CD4-positive, alpha-beta T cell treated with Interferon gamma for 1 hour (primary cell): ENCODE measurements at regions not wholly inside any gene's neighbourhood (a gene's known extent, or its start where the extent isn't known, plus 50 kb on each side); places are given as distances from the start of the nearest gene placed in this dataset.
"Not testable (repeated sequence)": the region's sequence is repeated elsewhere in the genome, so short reads cannot be mapped to it uniquely, and the experiment has no call there.

Experiments used
- DNase-seq: peaks from one replicate; pipeline ENCODE4 v3.0.0-alpha.2; 2020

DNA sequence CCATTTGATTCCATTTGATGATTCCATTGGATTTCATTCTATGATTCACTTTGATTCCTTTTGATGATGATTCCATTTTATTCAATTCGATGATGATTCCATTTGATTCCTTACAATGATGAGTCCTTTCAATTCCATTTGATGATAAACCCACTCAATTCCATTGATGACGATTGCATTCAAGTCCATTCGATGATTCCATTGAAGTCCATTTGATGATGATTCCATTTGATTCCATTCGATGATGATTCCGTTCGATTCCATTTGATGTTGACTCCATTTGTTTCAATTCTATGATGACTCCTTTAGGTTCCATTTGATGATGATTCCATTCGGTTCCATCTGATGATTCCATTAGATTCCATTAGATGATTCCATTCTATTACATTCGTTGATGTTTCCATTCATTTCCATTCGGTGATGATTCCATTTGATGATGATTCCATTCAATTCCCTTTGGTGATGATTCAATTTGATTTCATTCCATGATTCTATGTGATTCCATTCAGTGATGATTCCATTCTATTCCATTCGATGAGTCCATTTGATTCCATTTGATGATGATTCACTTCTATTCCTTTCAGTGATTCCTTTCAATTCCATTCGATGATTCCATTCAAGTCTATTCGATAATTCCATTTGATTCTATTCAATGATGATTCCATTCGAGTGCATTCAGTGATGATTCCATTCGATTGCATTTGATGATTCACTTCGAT lies 1106.0 kb downstream of the RPIA start:
- no peak for DNase-seq

DNA sequence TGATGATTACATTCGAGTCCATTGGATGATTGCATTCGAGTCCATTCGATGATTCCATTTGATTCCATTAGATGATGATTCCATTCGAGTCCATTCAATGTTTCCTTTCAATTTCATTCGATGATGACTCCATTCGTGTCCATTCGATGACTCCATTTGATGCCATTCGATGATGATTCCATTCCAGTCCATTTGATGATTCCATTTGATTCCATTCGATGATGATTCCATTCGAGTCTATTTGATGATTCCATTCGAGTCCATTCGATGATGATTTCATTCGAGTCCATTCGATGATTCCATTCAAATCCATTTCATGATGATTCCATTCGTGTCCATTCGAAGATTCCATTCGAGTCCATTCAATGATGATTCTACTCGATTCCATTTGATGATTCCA lies 1109.7 kb downstream of the RPIA start:
- not testable (repeated sequence) for DNase-seq

DNA sequence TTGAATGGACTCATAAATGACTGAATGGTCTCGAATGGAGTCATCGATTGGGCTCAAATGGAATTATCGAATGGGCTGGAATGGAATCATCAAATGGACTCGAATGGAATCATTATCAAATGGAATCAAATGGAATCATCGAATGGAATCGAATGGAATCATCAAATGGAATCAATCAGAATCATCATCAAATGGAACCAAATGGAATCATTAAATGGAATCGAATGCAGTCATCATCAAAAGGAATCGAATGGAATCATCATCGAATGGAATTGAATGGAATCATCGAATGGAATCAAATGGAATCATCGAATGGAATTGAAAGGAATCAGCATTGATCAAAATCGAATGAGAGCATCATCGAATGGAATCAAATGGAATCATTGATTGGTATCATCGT lies 1114.9 kb downstream of the RPIA start:
- DNase-seq, result not testable (repeated sequence)

DNA sequence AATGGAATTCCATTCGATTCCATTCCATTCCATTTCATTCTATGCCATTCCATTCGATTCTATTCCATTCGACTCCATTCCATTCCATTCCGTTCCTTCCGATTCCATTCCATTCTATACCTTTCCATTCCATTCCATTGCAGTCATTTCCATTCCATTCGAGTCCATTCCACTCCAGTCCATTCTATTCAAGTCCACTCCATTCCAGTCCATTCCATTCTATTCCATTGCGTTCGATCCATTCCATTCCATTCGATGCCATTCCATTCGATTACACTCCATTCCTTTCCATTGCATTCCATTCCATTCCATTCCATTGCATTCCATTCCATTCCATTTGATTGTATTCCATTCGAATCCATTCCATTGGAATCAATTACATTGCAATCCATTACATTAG lies 1119.8 kb downstream of the RPIA start:
- no peak for DNase-seq

DNA sequence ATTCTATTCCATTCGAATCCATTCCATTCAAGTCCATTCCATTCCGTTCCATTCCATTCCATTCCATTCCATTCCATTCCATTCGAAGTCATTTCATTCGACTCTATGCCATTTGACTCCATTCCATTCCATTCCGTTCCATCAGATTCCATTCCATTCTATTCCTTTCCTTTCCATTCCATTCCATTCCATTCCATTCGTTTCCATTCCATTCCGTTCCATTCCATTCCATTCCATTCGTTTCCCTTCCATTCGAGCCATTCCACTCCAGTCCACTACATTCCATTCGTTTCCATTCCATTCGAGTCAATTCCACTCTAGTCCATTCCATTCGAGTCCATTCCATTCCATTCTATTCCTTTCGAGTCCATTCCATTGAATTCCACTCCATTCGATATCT lies 1120.4 kb downstream of the RPIA start:
- not testable (repeated sequence) for DNase-seq

DNA sequence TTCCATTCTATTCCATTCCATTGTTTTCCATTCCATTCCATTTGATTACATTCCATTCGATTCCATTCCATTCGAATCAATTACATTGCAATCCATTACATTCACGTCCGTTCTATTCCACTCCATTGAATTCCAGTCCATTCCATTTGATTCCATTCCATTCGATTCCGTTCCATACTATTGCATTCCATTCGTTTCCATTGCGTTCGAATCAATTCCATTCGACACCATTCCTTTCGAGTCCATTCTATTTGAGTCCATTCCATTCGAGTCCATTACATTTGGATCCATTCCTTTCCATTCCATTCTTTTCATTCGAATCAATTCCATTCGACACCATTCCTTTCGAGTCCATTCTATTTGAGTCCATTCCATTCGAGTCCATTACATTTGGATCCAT lies 1122.9 kb downstream of the RPIA start:
- not testable (repeated sequence) for DNase-seq

DNA sequence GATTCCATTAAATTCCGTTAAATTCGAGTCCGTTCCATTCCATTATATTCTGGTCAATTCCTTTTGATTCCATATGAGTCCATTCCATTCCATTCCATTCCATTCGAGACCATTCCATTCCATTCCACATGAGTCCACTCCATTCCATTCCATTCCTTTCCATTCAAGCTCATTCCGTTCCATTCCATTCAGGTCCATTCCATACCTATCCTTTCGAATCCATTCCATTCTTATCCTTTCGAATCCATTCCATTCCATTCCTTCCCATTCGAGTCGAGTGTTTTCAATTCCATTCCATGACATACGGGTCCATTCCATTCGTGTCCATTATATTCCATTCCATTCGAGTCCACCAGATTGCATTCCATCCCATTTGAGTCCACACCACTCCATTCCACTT lies 1127.4 kb downstream of the RPIA start:
- no peak for DNase-seq

DNA sequence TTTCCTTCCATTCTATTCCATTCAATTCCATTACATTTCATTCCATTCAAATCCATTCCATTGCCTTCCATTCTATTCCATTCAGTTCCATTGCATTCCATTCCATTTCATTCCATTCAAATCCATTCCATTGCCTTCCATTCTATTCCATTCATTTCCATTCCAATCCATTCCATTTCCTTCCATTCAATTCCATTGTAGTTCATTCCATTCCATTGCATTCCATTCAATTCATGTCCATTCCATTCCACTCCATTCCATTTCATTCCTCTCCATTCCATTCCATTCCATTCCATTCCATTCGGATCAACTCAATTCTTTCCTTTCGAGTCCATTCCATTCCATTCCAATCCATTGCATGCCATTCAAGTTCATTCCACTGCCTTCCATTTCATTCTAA lies 1128.3 kb downstream of the RPIA start:
- DNase-seq, result no peak

DNA sequence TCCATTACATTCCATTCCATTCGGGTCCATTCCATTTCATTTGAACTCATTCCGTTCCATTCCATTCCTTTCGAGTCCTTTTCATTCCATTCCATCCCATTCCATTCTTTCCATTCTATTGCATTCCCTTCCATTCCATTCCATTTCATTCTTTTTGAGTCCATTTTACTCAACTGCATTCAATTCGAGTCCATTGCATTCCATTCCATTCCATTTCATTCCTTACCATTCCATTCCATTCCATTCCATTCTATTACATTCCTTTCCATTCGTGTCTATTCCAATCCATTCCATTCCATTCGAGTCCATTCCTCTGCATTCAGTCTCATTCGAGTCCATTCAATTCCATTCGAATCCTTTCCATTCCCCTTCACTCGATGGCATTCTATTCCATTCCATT lies 1128.8 kb downstream of the RPIA start:
- DNase-seq, result no peak

DNA sequence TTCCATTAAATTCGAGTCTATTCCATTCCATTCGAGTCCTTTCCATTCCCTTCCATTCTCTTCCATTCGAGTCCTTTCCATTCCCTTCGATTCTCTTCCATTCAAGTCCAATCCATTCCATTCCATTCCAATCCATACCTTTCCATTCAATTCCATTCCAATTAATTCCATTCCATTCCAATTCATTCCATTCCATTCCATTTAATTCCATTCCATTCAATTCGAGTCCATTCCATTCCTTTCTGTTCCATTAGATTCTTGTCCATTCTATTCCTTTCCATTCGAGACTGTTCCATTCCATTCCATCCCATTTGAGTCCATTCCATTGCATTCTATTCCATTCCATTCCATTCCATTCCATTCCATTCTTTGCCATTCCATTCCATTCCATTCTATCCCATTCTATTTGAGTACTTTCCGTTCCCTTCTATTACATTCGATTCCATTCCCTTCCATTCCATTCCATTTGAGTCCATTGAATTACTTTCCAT lies 1130.0 kb downstream of the RPIA start:
- no peak for DNase-seq

DNA sequence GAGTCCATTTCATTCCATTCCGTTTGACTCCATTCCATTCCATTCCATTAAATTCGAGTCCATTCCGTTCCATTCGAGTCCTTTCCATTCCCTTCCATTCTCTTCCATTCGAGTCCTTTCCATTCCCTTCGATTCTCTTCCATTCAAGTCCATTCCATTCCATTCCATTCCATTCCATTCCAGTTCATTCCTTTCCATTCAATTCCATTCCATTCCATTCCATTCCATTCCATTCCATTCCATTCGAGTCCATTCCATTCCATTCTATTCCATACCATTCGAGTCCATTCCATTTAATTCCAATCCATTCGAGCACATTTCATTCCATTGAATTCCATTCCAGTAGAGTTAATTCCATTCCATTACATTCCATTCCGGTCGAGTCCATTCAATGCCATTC lies 1130.9 kb downstream of the RPIA start:
- not testable (repeated sequence) for DNase-seq

DNA sequence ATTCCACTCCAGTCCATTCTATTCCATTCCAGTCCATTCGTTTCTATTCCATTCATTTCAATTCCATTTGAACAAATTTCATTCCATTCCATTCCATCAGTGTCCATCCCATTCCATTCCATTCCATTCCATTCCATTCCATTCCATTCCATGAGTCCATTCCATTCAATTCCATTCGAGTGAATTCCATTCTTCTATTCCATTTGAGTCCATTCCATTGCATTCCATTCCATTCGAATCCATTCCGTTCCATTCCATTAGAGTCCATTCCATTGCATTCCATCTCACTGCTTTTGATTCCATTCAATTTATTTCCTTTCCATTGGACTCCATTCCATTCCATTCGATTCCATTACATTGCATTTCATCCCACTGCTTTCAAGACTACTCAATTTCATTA lies 1132.1 kb downstream of the RPIA start:
- DNase-seq, result no peak

DNA sequence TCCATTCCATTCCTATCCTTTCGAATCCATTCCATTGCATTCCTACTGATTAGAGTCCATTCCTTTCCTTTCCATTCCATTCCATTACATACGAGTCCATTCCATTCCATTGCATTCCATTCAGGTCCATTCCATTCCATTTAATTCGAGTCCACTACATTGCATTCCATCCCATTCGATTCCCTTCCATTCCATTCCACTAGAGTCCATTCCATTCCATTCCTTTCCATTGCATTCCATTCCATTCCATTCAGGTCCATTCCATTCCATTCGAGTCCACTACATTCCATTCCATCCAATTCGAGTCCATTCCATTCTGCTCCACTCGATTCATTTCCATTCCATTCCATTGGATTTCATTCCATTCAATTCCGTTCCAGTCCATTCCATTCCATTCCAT lies 1133.6 kb downstream of the RPIA start:
- no peak for DNase-seq

DNA sequence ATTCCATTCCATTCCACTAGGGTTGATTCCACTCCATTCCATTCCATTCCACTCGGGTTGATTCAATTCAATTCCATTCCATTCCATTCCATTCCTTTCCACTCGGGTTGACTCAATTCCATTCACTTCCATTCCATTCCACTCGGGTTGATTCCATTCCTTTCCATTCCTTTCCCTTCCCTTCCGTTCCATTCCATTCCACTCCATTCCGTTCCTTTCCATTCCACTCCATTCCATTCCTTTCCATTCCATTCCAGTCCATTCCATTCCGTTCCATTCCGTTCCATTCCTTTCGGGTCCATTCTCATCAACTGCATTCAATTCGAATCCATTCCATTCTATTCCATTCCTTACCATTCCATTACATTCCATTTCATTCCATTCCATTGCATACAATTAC lies 1135.3 kb downstream of the RPIA start:
- not testable (repeated sequence) for DNase-seq

DNA sequence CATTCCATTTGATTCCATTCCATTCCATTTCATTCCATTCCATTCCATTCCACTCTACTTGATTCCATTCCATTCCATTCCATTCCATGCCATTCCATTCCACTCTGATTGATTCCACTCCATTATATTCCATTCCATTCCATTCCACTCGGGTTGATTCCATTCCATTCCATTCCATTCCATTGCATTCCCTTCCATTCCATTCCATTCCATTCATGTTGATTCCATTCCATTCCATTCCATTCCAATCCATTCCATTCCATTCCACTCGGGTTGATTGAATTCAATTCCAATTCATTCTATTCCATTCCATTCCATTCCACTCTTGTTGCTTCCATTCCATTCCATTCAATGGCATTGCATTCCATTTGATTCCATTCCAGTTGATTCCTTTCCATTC lies 1136.4 kb downstream of the RPIA start:
- not testable (repeated sequence) for DNase-seq

DNA sequence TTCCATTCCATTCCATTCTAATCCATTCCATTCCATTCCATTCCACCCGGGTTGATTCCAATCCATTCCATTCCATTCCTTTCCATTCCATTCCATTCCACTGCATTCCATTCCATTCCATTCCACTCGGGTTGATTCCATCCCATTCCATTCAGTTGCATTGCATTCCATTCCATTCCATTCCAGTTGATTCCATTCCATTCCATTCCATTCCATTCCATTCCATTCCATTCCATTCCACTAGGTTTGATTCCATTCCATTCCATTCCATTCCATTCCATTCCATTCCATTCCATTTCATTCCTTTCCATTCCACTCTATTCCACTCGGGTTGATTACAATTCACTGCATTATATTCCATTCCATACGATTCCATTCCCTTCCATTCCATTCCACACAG lies 1136.9 kb downstream of the RPIA start:
- DNase-seq, result not testable (repeated sequence)

DNA sequence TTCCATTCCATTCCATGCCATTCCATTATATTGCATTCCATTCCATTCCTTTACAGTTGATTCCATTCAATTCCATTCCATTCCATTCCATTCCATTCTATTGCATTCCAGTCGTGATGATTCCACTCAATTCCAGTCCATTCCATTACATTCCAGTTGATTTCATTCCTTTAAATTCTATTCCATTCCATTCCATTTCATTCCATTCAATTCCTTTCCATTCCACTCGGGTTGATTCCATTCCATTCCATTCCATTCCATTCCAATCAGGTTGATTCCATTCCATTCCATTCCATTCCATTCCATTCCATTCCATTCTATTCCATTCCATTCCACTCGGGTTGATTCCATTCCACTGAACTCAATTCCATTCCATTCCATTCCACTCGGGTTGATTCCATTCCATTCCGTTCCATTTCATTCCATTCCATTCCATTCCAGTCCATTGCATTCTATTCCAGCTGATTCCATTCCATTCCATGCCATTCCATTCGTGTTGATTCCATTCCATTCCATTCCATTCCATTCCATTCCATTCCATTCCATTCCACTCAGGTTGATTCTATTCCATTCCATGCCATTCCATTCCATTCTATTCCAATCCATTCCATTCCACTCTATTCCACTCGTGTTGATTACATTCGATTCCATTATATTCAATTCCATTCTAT lies 1137.6 kb downstream of the RPIA start:
- DNase-seq, result not testable (repeated sequence)

DNA sequence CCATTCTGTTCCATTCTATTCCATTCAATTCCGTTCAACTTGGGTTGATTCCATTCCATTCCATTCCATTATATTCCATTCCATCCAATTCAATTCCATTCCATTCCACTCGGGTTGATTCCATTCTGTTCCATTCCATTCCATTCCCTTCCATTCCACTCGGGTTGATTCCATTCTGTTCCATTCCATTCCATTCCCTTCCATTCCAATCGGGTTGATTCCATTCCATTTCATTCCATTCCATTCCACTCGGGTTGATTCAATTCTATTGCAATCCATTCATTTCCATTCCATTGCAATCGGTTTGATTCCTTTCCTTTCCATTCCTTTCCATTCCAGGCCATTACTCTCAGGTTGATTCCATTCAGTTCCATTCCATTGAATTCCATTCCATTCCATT lies 1138.4 kb downstream of the RPIA start:
- DNase-seq, result no peak

DNA sequence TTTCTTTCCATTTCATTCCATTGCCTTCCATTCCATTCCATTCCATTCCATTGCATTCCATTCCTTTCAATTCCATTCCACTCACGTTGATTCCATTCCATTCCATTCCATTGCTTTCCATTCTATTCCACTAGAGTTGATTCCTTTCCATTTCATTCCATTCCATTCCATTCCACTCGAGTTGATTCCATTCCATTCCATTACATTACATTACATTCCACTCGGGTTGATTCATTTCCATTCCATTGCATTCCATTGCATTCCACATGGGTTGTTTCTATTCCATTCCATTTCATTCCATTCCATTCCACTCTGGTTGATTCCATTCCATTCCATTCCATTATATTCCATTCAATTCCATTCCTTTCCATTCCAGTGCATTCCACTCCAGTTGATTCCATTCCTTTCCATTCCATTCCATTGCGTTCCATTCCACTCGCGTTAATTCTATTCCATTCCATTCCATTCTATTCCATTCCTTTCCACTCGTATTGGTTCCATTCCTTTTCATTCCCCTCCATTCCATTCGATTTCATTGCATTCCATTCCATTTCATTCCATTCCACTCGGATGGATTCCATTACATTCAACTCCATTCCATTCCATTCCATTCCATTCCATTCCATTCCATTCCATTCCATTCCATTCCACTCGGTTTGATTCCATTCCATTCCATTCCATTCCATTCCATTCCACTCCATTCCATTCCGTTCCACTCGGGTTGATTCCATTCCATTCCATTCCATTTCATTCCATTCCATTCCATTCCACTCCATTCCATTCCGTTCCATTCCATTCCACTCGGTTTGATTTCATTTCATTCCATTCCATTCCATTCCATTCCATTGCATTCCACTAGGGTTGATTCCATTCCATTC lies 1139.1 kb downstream of the RPIA start:
- DNase-seq, result not testable (repeated sequence)

DNA sequence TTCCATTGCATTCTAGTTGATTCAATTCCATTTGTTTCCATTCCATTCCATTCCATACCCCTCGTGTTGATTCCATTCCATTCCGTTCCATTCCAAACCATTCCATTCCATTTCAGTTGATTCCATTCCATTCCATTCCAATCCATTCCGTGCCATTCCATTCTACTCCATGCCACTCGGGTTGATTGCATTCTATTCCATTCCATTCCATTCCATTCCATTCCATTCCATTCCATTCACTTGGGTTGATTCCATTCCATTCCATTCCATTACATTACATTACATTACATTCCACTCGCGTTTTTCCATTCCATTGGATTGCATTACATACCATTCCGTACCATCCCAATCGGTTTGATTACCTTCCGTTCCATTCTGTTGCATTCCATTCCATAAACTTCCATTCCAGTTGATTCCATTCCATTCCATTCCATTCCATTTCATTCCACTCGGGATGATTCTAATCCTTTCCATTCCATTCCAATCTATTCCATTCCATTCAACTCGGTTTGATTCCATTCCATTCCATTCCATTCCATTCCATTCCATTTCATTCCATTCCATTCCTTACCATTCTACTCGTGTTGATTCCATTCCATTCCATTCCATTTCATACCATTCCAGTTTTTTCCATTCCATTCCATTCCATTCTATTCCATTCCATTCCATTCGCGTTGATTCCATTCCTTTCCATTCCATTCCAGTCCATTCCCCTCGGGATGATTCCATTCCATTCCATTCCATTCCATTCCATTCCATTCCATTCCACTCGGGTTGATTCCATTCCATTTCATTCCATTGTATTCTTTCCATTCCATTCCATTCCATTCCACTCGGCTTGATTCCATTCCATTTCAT lies 1140.4 kb downstream of the RPIA start:
- no peak for DNase-seq

DNA sequence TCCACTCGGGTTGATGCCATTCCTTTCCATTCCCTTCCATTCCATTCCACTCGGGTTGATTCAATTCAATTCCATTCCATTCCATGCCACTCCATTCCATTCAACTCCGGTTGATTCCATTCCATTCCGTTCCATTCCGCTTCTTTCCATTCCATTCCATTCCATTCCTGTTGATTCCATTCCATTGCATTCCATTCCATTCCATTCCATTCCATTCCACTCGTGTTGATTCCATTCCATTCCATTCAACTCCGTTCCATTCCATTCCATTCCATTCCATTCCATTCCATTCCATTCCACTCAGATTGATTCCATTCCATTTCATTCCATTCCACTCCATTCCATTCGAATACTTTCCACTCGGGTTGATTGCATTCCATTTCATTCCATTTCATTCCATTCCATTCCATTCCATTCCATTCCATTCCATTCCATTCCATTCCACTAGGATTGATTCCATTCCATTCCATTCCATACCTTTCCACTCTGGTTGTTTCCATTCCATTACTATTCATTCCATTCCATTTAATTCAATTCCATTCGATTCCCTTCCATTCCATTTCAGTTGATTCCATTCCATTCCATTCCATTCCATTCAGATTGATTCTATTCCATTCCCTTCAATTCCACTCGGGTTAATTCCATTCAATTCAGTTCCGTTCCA lies 1141.8 kb downstream of the RPIA start:
- no peak for DNase-seq

DNA sequence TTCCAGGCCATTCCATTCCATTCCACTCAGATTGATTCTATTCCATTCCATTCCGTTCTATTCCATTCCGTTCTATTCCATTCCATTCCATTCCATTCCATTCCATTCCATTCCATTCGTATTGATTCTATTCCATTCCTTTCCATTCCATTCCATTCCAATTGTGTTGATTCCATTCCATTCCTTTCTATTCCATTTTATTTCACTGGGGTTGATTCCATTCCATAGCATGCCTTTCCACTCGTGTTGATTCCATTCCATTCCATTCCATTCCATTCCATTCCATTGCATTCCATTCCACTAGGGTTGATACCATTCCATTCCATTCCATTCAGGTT lies 1142.3 kb downstream of the RPIA start:
- no peak for DNase-seq
